Stimulated activated naive B cell treated with anti-CD40 and anti-IgM and Interleukin-4, amounts not matched to agents 10 μg/mL and 1 μg/mL and 100 μg/mL, for 72 hours (primary cell): ENCODE measurements at regions not wholly inside any gene's neighbourhood (a gene's known extent, or its start where the extent isn't known, plus 50 kb on each side); places are given as distances from the start of the nearest gene placed in this dataset.

Experiments used
- ATAC-seq, 2 donors: fragments of 150-1000 bp; cut with Tn5 transposase; replicated peaks; 2 replicates each; pipeline ENCODE4 v1.10.0; 2021; ENCODE audit warnings: moderate library complexity in 1 of 2
- DNase-seq: peaks from one replicate; pipeline ENCODE4 v3.0.0; 2021
- H3K27ac Mint-ChIP-seq: one replicate; pipeline ENCODE4 v1.8.0; 2022; ENCODE audit warnings: mild to moderate bottlenecking, mixed read lengths
- H3K27me3 Mint-ChIP-seq, 2 donors: one replicate each; pipeline ENCODE4 v1.8.0; 2022; ENCODE audit warnings: mixed read lengths in 2 of 2
- H3K36me3 Mint-ChIP-seq, 2 donors: one replicate each; pipeline ENCODE4 v1.8.0; 2022; ENCODE audit warnings: mixed read lengths in 2 of 2, mild to moderate bottlenecking in 1 of 2
- H3K4me1 Mint-ChIP-seq, 2 donors: one replicate each; pipeline ENCODE4 v1.8.0; 2022; ENCODE audit warnings: mixed read lengths in 2 of 2, mild to moderate bottlenecking in 1 of 2
- H3K4me3 Mint-ChIP-seq, 2 donors: one replicate each; pipeline ENCODE4 v1.8.0; 2022; ENCODE audit warnings: mild to moderate bottlenecking in 2 of 2, mixed read lengths in 2 of 2, moderate library complexity in 1 of 2
- H3K9me3 Mint-ChIP-seq, 2 donors: one replicate each; pipeline ENCODE4 v1.8.0; 2022; ENCODE audit warnings: mixed read lengths in 2 of 2, mild to moderate bottlenecking in 1 of 2

DNA sequence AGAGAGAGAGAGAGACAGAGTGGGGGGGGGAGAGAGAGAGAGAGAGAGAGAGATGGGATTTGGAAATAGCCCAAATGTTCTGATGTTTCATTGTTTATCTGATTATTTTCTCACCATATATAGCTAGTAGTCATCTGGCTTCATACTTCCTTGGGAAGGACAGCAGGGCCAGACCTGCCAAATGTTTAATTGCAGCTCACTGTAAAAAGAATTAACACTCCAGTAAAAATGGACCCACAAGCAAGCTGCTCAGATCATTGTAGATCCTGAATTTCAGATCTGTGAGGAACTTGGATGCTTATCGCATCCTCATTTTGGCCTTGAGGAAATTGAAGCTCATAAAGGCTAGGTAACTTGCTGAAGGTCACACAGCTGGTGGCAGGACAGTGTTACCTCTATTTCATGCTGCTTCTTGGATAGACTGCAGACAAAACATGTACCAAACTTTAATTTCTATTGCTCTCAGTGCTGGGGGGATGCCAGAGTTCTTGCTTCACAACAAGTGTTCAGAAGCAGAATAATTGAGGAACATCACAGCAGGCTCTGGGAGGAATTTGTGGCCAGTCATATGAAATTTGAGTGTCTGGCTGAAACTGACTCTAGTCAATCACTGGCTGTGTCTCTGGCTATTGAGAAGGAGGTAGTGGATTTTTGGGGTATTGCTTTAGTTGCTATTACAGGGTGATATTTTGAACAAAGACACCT is 223.5 kb downstream of the PIK3C3 start:
- Mint-ChIP-seq H3K4me3 (no peak overlapping the region), H3K27ac (no peak overlapping the region), H3K36me3 (no peaks in the 10 kb centered on the region), H3K4me1 (no peaks in the 10 kb centered on the region), H3K27me3 (no peaks in the 10 kb centered on the region), H3K9me3 (no peaks in the 10 kb centered on the region)
- ATAC-seq (no peak), DNase-seq (no peak)

- Mint-ChIP-seq H3K4me1 (no peaks in the 10 kb centered on the region), H3K4me3 (no peak overlapping the region)
- no peak for ATAC-seq
Measured at GRCh38 chr18:42179542-42180121, 224.6 kb downstream of the PIK3C3 start.

GRCh38 chr18:42181474-42181873 is 226.4 kb downstream of the PIK3C3 start:
- H3K4me3 Mint-ChIP-seq: no peak overlapping the region
- H3K27ac Mint-ChIP-seq: no peak overlapping the region
- ATAC-seq (no peak), DNase-seq (no peak)
- H3K27me3 Mint-ChIP-seq: no peaks in the 10 kb centered on the region
- H3K9me3 Mint-ChIP-seq: peaks cover 0 to 4% of the 10 kb centered on the region in 2 donors
- no peaks in the 10 kb centered on the region for H3K4me1 Mint-ChIP-seq
- H3K36me3 Mint-ChIP-seq: no peaks in the 10 kb centered on the region

More at GRCh38 chr18:42179542-42180121, 224.6 kb downstream of the PIK3C3 start:
- DNase-seq: no peak
- H3K9me3 Mint-ChIP-seq: peaks cover 0 to 1% of the 10 kb centered on the region in 2 donors
- H3K27me3 Mint-ChIP-seq: no peaks in the 10 kb centered on the region
- no peaks in the 10 kb centered on the region for H3K36me3 Mint-ChIP-seq
- H3K27ac Mint-ChIP-seq: no peak overlapping the region

DNA sequence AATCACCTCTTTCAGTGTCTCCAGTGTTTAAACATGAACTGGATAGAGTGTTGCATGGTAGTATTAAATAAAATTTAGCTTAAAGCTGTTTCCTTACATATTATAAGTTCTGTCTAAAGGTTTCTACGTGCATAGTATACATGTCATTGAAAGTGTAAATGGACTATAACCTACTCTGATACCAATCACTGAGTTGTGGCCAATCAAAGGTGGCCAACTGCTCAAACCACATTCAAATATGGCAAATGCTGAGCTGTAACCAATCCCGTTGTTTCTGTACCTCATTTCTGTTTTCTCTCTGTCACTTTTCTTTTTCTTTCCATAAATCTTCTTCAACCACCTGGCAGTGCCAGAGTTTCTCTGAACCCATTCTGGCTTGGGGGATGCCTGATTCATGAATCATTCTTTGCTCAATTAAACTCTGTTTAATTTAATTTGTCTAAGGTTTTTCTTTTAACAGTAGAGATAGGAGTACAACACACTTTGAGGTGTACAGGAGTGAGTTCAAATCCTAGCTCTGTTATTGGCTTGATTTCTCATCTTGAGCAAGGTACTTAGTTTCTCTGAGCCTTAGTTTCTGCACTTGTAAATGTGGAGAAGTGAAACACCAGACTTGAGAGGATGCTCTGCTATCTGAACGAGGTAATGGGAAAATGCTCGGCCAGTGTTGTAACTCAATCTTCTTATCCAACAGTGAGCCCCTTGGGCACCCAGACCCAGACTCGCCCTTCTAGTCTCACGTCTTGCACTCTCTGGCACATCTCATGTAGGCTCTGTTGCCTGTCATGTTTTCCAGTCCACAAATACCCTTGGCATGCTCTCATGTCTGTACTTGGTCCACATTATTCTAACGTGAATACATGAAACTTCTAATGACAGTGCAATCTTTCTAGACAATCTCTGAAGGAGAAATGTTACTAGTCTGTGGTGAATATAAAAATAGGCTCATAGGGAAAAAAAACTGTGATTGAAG is 228.0 kb downstream of the PIK3C3 start:
- H3K27ac Mint-ChIP-seq: no peak overlapping the region
- no peak overlapping the region for H3K4me3 Mint-ChIP-seq
- H3K36me3 Mint-ChIP-seq: no peaks in the 10 kb centered on the region
- DNase-seq (no peak), ATAC-seq (no peak)
- H3K27me3 Mint-ChIP-seq: no peaks in the 10 kb centered on the region
- H3K4me1 Mint-ChIP-seq: no peaks in the 10 kb centered on the region
- H3K9me3 Mint-ChIP-seq: peaks cover 0 to 4% of the 10 kb centered on the region in 2 donors

GRCh38 chr18:42183746-42184145 is 228.7 kb downstream of the PIK3C3 start:
- peaks cover 0 to 4% of the 10 kb centered on the region in 2 donors for H3K9me3 Mint-ChIP-seq
- no peaks in the 10 kb centered on the region for H3K4me1 Mint-ChIP-seq
- no peak overlapping the region for H3K27ac Mint-ChIP-seq
- no peaks in the 10 kb centered on the region for H3K27me3 Mint-ChIP-seq
- no peak for DNase-seq
- H3K4me3 Mint-ChIP-seq: no peak overlapping the region
- no peak for ATAC-seq
- no peaks in the 10 kb centered on the region for H3K36me3 Mint-ChIP-seq

DNA sequence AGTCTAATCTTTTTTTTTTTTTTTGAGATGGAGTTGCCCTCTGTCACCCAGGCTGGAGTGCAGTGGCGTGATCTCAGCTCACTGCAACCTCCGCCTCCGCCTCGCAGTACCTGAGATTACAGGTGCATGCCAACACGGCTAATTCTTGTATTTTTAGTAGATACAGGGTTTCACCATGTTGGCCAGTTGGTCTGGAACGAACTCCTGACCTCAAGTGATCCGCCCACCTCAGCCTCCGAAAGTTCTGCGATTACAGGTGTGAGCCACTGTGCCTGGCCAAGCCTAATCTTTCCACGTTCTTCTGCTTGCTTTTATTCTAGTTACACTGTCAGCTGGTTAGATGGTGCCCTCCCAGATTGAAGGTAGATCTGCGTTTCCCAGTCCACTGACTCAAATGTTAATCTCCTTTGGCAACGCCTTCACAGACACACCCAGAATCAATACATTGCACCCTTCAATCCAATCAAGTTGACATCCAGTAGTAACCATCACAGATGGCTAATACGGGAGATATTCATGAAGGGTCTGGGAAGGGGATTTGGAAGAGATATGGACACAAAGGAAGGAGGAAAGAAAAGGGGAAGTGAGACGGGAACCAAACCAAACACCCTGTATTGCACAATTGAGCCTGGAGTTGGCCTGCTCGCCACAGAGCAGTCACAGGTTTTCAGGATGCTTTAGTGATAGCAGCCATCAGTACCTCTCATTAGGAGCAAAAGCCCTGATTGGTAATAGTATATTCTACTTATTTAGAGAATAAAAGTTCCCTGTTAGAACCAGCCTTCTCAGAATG is 229.8 kb downstream of the PIK3C3 start:
- DNase-seq: no peak
- no peaks in the 10 kb centered on the region for H3K36me3 Mint-ChIP-seq
- ATAC-seq: no peak
- no peaks in the 10 kb centered on the region for H3K27me3 Mint-ChIP-seq
- H3K27ac Mint-ChIP-seq: no peak overlapping the region
- peaks cover 7 to 11% of the 10 kb centered on the region in 2 donors for H3K9me3 Mint-ChIP-seq
- H3K4me1 Mint-ChIP-seq: no peaks in the 10 kb centered on the region
- H3K4me3 Mint-ChIP-seq: no peak overlapping the region

- Mint-ChIP-seq H3K9me3 (peaks cover 7 to 13% of the 10 kb centered on the region in 2 donors), H3K36me3 (no peaks in the 10 kb centered on the region), H3K4me3 (no peak overlapping the region), H3K27ac (no peak overlapping the region), H3K4me1 (no peaks in the 10 kb centered on the region), H3K27me3 (no peaks in the 10 kb centered on the region)
- DNase-seq: no peak
- no peak for ATAC-seq
Measured at GRCh38 chr18:42185486-42185885, 230.5 kb downstream of the PIK3C3 start.

DNA sequence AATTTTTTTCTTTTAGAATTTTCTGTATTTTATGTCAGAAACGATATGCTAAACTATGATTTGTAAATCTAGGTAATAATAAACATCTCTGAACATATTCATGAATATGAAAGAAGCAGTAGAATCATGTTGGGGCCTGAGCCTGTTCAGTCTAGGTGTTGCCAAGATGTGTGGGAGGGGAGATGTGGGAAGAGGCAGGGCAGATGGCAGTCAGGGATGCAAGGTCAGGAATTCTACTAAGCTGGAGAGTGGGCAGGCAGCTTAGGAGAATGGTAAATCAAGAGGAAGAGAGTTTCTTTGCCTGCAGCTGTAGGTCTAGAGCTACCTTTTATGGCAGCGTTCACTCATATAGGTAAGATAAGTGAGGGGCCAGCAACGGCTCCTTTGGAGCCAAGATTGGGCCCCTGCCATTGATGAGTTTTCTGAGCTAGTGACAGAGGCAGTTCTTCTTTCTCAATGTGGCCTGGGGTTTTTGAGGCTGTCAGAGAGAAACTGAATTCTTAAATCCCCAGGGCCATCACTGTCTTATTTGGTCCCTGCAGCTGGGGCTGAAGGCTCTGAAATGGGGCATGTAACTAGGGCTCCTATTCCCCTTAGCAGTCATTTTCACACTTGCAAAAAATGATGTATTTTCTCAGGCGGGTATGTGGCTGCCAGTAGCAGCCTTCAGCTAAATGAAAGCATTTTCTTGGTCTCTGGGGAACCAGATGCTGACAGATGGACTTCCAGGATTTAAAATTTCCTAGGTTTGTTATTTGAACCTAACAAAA is 232.8 kb downstream of the PIK3C3 start:
- no peaks in the 10 kb centered on the region for H3K36me3 Mint-ChIP-seq
- no peak overlapping the region for H3K27ac Mint-ChIP-seq
- H3K27me3 Mint-ChIP-seq: no peaks in the 10 kb centered on the region
- ATAC-seq (peak; percentile 39), DNase-seq (no peak)
- H3K9me3 Mint-ChIP-seq: peaks cover 11 to 13% of the 10 kb centered on the region in 2 donors
- no peak overlapping the region for H3K4me3 Mint-ChIP-seq
- no peaks in the 10 kb centered on the region for H3K4me1 Mint-ChIP-seq

- Mint-ChIP-seq H3K27ac (no peak overlapping the region), H3K36me3 (no peaks in the 10 kb centered on the region), H3K4me1 (no peaks in the 10 kb centered on the region), H3K27me3 (no peaks in the 10 kb centered on the region), H3K4me3 (no peak overlapping the region), H3K9me3 (peaks cover 9 to 11% of the 10 kb centered on the region in 2 donors)
- DNase-seq (no peak), ATAC-seq (no peak)
Measured at GRCh38 chr18:42190643-42191042, 235.6 kb downstream of the PIK3C3 start.

DNA sequence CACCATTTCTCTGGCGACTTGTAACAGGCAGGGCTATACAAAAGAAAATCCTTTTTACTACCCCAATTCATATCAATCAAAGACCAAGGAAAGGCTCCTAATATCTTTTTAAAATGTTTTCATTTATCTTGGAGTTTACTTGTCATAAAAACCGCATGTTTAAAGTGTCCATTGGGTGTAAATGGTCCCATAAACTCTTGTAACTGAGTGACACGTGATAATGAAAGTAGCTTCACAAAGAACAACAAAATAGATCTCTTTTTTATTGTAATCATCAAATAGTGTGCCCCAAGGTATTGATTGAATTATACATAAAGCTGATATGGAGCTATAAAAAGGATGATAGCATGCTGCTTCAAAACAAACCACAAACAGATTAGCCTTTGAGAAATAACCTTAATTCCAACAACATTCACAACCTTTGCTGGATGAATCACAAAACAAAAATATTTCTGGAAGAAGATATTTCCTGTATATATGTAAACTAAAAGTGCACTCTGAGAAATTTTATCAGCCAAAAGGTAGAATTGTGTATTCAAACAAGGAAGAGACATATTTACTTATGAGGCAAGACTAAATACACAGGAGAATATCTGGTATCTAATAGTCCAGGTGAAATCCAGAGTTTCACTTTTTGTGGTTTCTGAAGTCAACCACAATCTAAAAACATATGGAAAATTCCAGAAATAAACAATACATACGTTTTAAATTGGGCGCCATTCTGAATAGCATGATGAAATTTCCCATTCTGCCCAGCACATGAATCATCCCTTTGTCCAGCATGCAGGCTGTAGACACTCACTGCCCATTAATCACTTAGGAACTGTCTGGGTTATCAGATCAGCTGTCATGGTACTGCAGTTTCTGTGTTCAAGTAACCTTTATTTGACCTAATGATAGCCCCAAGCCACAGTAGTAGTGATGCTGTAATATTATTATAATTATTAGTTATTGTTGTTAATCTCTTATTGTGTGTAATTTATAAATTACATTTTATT is 237.5 kb downstream of the PIK3C3 start:
- no peaks in the 10 kb centered on the region for H3K4me1 Mint-ChIP-seq
- DNase-seq: no peak
- H3K36me3 Mint-ChIP-seq: no peaks in the 10 kb centered on the region
- H3K27ac Mint-ChIP-seq: no peak overlapping the region
- H3K27me3 Mint-ChIP-seq: no peaks in the 10 kb centered on the region
- peaks cover 9 to 11% of the 10 kb centered on the region in 2 donors for H3K9me3 Mint-ChIP-seq
- no peak overlapping the region for H3K4me3 Mint-ChIP-seq
- no peak for ATAC-seq

GRCh38 chr18:42196651-42197050 is 241.6 kb downstream of the PIK3C3 start:
- peaks cover 0 to 4% of the 10 kb centered on the region in 2 donors for H3K27me3 Mint-ChIP-seq
- ATAC-seq: no peak
- H3K27ac Mint-ChIP-seq: no peak overlapping the region
- DNase-seq: no peak
- H3K9me3 Mint-ChIP-seq: peaks cover under 1 to 4% of the 10 kb centered on the region in 2 donors
- no peak overlapping the region for H3K4me3 Mint-ChIP-seq
- H3K4me1 Mint-ChIP-seq: no peaks in the 10 kb centered on the region
- H3K36me3 Mint-ChIP-seq: no peaks in the 10 kb centered on the region

DNA sequence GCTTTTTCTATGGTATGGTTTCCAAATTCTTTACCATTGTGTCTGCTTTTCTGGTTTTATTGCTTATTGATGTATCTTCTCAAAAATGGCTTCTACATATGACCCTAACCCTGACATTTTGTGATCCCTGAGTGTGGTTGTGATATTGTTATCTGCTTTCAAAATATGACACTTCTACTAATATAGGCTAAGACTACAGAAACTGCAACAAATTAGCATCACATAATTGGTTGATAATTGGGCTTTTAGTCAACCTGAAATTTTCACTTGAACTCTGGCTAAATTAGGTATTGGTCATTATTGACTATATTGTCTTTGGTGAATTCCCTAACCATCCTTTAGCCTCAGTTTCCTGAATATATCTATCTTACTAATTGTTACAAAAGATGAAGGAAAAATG is 246.1 kb downstream of the PIK3C3 start:
- no peaks in the 10 kb centered on the region for H3K4me1 Mint-ChIP-seq
- H3K4me3 Mint-ChIP-seq: no peak overlapping the region
- ATAC-seq: no peak
- H3K27me3 Mint-ChIP-seq: peaks cover 0 to 4% of the 10 kb centered on the region in 2 donors
- no peaks in the 10 kb centered on the region for H3K36me3 Mint-ChIP-seq
- H3K9me3 Mint-ChIP-seq: peaks cover 0 to 4% of the 10 kb centered on the region in 2 donors
- DNase-seq: no peak
- H3K27ac Mint-ChIP-seq: no peak overlapping the region
